AG04450 (cell line): ENCODE measurements at regions not wholly inside any gene's neighbourhood (a gene's known extent, or its start where the extent isn't known, plus 50 kb on each side); places are given as distances from the start of the nearest gene placed in this dataset.
A peak's percentile ranks its signal among the peaks of the same experiment; 100 is the strongest.

ENCODE experiments used
- CTCF ChIA-PET: fragments of 300-600, 350-600 bp; formaldehyde crosslinking; extraction: SDS; loops from one replicate; lab custom pipeline; 2022; ENCODE audit warnings: antibody characterized with exemption, inconsistent platforms; lab: Charles Lee
- POLR2A ChIA-PET: fragments of 350-600 bp; formaldehyde crosslinking; extraction: SDS; loops from one replicate; lab custom pipeline; 2021; ENCODE audit warnings: antibody characterized with exemption, inconsistent platforms; lab: Yijun Ruan, JAX
- DNase-seq: peaks from one replicate; pipeline ENCODE4 v3.0.0-alpha.2; 2011; ENCODE audit warnings: low read depth, low spot score
- H3K27ac ChIP-seq: one replicate; pipeline ENCODE4 v1.5.1; 2012; ENCODE audit warnings: low read depth, low read length, control low read depth
- H3K27me3 ChIP-seq: one replicate; pipeline ENCODE4 v1.6.0; 2012; ENCODE audit warnings: low read length; ENCODE audit not compliant: control insufficient read depth, insufficient read depth
- H3K4me3 ChIP-seq: 2 replicates; pipeline ENCODE4 v1.5.1; 2011; ENCODE audit warnings: mild to moderate bottlenecking, low read depth, low read length, control low read depth
- H3K9me3 ChIP-seq: 2 replicates; pipeline ENCODE4 v1.5.1; 2012; ENCODE audit warnings: low read length; ENCODE audit not compliant: control insufficient read depth, insufficient read depth
- CTCF ChIP-seq: IDR thresholded peaks from 2 replicates; pipeline ENCODE4 v1.5.1; 2011; ENCODE audit warnings: low read depth, low read length, control low read depth, inconsistent platforms

- ChIA-PET POLR2A (no interaction called here), CTCF (no interaction called here)
- Histone ChIP-seq H3K27ac (no peak overlapping the region), H3K27me3 (no peaks in the 10 kb centered on the region), H3K9me3 (no peaks in the 10 kb centered on the region; the same call in 1 of the 2 replicates), H3K4me3 (no peak overlapping the region)
- TF ChIP-seq CTCF, result no peak
- no peak for DNase-seq
Observed at GRCh38 chr5:167953151-167953798, 338.2 kb upstream of the WWC1 start.

- TF ChIP-seq CTCF, result no peak
- H3K27me3 ChIP-seq, result no peaks in the 10 kb centered on the region
- H3K4me3 ChIP-seq, result no peak overlapping the region
- DNase-seq, result no peak
- ChIA-PET POLR2A (no interaction called here), CTCF (no interaction called here)
- peaks cover 4% of the 10 kb centered on the region; the same call in 1 of the 2 replicates for H3K9me3 ChIP-seq
- H3K27ac ChIP-seq, result no peak overlapping the region
Observed at GRCh38 chr5:167961731-167962130, 329.7 kb upstream of the WWC1 start.

GRCh38 chr5:167964529-167964928 lies 326.9 kb upstream of the WWC1 start:
- DNase-seq, result no peak
- Histone ChIP-seq H3K4me3 (no peak overlapping the region), H3K27ac (no peak overlapping the region), H3K27me3 (no peaks in the 10 kb centered on the region), H3K9me3 (peaks cover 4% of the 10 kb centered on the region; the same call in 1 of the 2 replicates)
- TF ChIP-seq CTCF, result peak; percentile 41
- ChIA-PET POLR2A (no interaction called here), CTCF (interaction anchor here (1.0 kb wide), 1 partner anchor 22 kb away, joined by 3 read pairs; no protein-coding TSS in a partner anchor)

- Histone ChIP-seq H3K27ac (no peak overlapping the region), H3K9me3 (no peaks in the 10 kb centered on the region), H3K4me3 (no peak overlapping the region), H3K27me3 (no peaks in the 10 kb centered on the region)
- TF ChIP-seq CTCF, result no peak
- DNase-seq, result no peak
- ChIA-PET POLR2A (no interaction called here), CTCF (interaction anchor here (0.9 kb wide), 1 partner anchor 11 kb away, joined by 3 read pairs; no protein-coding TSS in a partner anchor)
Observed at GRCh38 chr5:167965710-167966109, 325.7 kb upstream of the WWC1 start.

- Histone ChIP-seq H3K4me3 (no peak overlapping the region), H3K9me3 (no peaks in the 10 kb centered on the region), H3K27ac (peak overlapping the region; percentile 24), H3K27me3 (no peaks in the 10 kb centered on the region)
- ChIA-PET POLR2A (no interaction called here), CTCF (interaction anchor here (0.6 kb wide), 1 partner anchor 1374 kb away, joined by 3 read pairs; no protein-coding TSS in a partner anchor)
- no peak for TF ChIP-seq CTCF
- DNase-seq, result no peak
Observed at GRCh38 chr5:167966979-167967378, 324.5 kb upstream of the WWC1 start.
